Liver (tissue), 8 donors: ENCODE measurements at regions not wholly inside any gene's neighbourhood (a gene's known extent, or its start where the extent isn't known, plus 50 kb on each side); places are given as distances from the start of the nearest gene placed in this dataset.

Source experiments
- DNase-seq: peaks from one replicate; pipeline ENCODE4 v3.0.0-alpha.2; 2017; ENCODE audit warnings: low spot score
- H3K27ac ChIP-seq, 2 donors: one replicate each; pipeline ENCODE4 v1.7.0; 2013; ENCODE audit warnings: inconsistent platforms in 2 of 2, low read length in 2 of 2, control low read depth in 1 of 2, low read depth in 1 of 2, mild to moderate bottlenecking in 1 of 2
- H3K27me3 ChIP-seq, 4 donors: one replicate each; pipeline versions ENCODE4 v1.6.1 to v1.7.0; 2013; ENCODE audit warnings: low read length in 3 of 4, inconsistent platforms in 1 of 4, mild to moderate bottlenecking in 1 of 4, moderate library complexity in 1 of 4; ENCODE audit not compliant: control insufficient read depth in 4 of 4, insufficient read depth in 4 of 4
- H3K36me3 ChIP-seq, 4 donors: one replicate each; pipeline versions ENCODE4 v1.6.1 to v1.7.0; 2013; ENCODE audit warnings: low read length in 3 of 4, mild to moderate bottlenecking in 3 of 4, low read depth in 1 of 4, moderate library complexity in 1 of 4; ENCODE audit not compliant: control insufficient read depth in 4 of 4, insufficient read depth in 3 of 4
- H3K4me1 ChIP-seq, 4 donors: one replicate each; pipeline versions ENCODE4 v1.6.1 to v1.7.0; 2013; ENCODE audit warnings: low read length in 3 of 4, mild to moderate bottlenecking in 3 of 4, moderate library complexity in 1 of 4; ENCODE audit not compliant: control insufficient read depth in 4 of 4, insufficient read depth in 4 of 4
- H3K4me3 ChIP-seq, 3 donors: one replicate each; pipeline versions ENCODE4 v1.6.1 to v1.7.0; 2013; ENCODE audit warnings: low read length in 3 of 3, control low read depth in 1 of 3, low read depth in 1 of 3, mild to moderate bottlenecking in 1 of 3
- H3K9ac ChIP-seq, 2 donors: one replicate each; pipeline ENCODE4 v1.7.0; 2013; ENCODE audit warnings: low read length in 2 of 2, mild to moderate bottlenecking in 2 of 2, moderate library complexity in 2 of 2, control low read depth in 1 of 2, low read depth in 1 of 2
- H3K9me3 ChIP-seq, 4 donors: one replicate each; pipeline versions ENCODE4 v1.6.1 to v1.7.0; 2013; ENCODE audit warnings: low read length in 3 of 4; ENCODE audit not compliant: control insufficient read depth in 4 of 4
- CTCF ChIP-seq: fragments of 150-350 bp; IDR thresholded peaks from 2 replicates; pipeline ENCODE4 v1.5.1; 2017; ENCODE audit warnings: improper control_type of control experiment, low read depth, low read length; ENCODE audit not compliant: missing input control
- EGR1 ChIP-seq, 2 donors: IDR thresholded peaks; 2 replicates each; pipeline ENCODE4 v1.6.1; 2016 to 2018; ENCODE audit warnings: antibody characterized with exemption in 2 of 2, low read depth in 2 of 2
- FOXA1 ChIP-seq: IDR thresholded peaks from 2 replicates; pipeline ENCODE4 v1.6.1; 2016; ENCODE audit warnings: antibody characterized with exemption
- FOXA2 ChIP-seq: IDR thresholded peaks from 2 replicates; pipeline ENCODE4 v1.6.1; 2016; ENCODE audit warnings: antibody characterized with exemption
- GABPA ChIP-seq, 2 donors: IDR thresholded peaks in 1 of 2; conservative IDR thresholded peaks in 1 of 2; 2 replicates each; pipeline ENCODE4 v1.6.1; 2016; ENCODE audit warnings: antibody characterized with exemption in 2 of 2, mild to moderate bottlenecking in 1 of 2, moderate library complexity in 1 of 2
- HNF4A ChIP-seq, 2 donors: conservative IDR thresholded peaks; 2 replicates each; pipeline ENCODE4 v1.6.1; 2016; ENCODE audit warnings: antibody characterized with exemption in 2 of 2, mild to moderate bottlenecking in 2 of 2
- HNF4G ChIP-seq: IDR thresholded peaks from 2 replicates; pipeline ENCODE4 v1.6.1; 2016; ENCODE audit warnings: antibody characterized with exemption
- JUND ChIP-seq, 2 donors: IDR thresholded peaks; 2 replicates each; pipeline ENCODE4 v1.6.1; 2016; ENCODE audit warnings: antibody characterized with exemption in 2 of 2
- MAX ChIP-seq: IDR thresholded peaks from 2 replicates; pipeline ENCODE4 v1.6.1; 2016; ENCODE audit warnings: antibody characterized with exemption
- NR2F2 ChIP-seq: IDR thresholded peaks from 2 replicates; pipeline ENCODE4 v1.6.1; 2016; ENCODE audit warnings: antibody characterized with exemption
- RAD21 ChIP-seq, 2 donors: IDR thresholded peaks; 2 replicates each; pipeline ENCODE4 v1.6.1; 2016; ENCODE audit warnings: antibody characterized with exemption in 2 of 2, mild to moderate bottlenecking in 2 of 2
- RXRA ChIP-seq, 2 donors: IDR thresholded peaks; 2 replicates each; pipeline ENCODE4 v1.6.1; 2017 to 2018; ENCODE audit warnings: antibody characterized with exemption in 2 of 2, mild to moderate bottlenecking in 1 of 2
- SP1 ChIP-seq: IDR thresholded peaks from 2 replicates; pipeline ENCODE4 v1.6.1; 2018; ENCODE audit warnings: antibody characterized with exemption, mild to moderate bottlenecking
- TAF1 ChIP-seq: conservative IDR thresholded peaks from 2 replicates; pipeline ENCODE4 v1.6.1; 2016; ENCODE audit warnings: antibody characterized with exemption, mild to moderate bottlenecking
- YY1 ChIP-seq: IDR thresholded peaks from 2 replicates; pipeline ENCODE4 v1.6.1; 2016; ENCODE audit warnings: antibody characterized with exemption, mild to moderate bottlenecking
- ZBTB33 ChIP-seq: IDR thresholded peaks from 2 replicates; pipeline ENCODE4 v1.6.1; 2016; ENCODE audit warnings: antibody characterized with exemption
- WGBS: extraction: QIAGEN DNeasy Blood & Tissue Kit; methylation state at CpG from one replicate; pipeline ENCODE4 v1.1.7; 2013; 5-methylcytosine and 5-hydroxymethylcytosine counted together
- TF ChIP-seq, protein P1 (sequence below): IDR thresholded peaks from 2 replicates; pipeline ENCODE4 v1.6.1; 2016; ENCODE audit warnings: antibody characterized with exemption, mild to moderate bottlenecking
- TF ChIP-seq, protein P2 (sequence below): IDR thresholded peaks from 2 replicates; pipeline ENCODE4 v1.6.1; 2016; ENCODE audit warnings: antibody characterized with exemption
- donor health status: healthy.
- donor health status: healthy.
- donor health status: healthy.
- donor health status: healthy.
- donor health status: healthy.

DNA sequence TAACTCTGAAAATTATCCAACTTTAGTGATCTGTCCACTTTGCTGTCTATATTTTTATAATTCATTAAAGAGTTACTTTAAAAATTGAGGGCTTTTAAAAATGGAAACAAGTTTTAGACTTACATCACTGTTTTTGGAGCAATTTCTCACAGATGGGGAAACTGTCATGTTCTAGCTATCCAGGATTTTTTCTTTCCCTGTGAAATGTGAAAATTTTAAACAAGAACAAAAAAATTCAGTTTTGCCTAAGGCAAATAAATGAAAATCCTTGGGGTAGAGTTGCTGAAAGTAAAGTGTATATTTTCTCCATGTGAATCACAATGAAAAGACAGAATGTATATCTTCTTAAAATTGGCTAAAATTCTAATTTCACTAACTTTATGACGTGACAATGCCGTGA, 553.7 kb downstream of the MCTP2 start:
- no peak for DNase-seq
- peaks cover 0 to 5% (median 0%) of the 10 kb centered on the region in 4 donors for H3K9me3 ChIP-seq
- no peaks in the 10 kb centered on the region for H3K27me3 ChIP-seq
- no peak overlapping the region for H3K4me3 ChIP-seq
- H3K36me3 ChIP-seq = no peaks in the 10 kb centered on the region
- no peak overlapping the region for H3K9ac ChIP-seq
- no peak for TF ChIP-seq RXRA (IDR thresholded peaks at IDR 0.05)
- TF ChIP-seq HNF4G = no peak
- TF ChIP-seq TAF1 = no peak
- TF ChIP-seq NR2F2 = no peak
- no peak for TF ChIP-seq JUND (IDR thresholded peaks at IDR 0.05)
- TF ChIP-seq ZBTB33 = no peak
- TF ChIP-seq SP1 = no peak
- TF ChIP-seq FOXA2 = no peak
- TF ChIP-seq, protein P1, sequence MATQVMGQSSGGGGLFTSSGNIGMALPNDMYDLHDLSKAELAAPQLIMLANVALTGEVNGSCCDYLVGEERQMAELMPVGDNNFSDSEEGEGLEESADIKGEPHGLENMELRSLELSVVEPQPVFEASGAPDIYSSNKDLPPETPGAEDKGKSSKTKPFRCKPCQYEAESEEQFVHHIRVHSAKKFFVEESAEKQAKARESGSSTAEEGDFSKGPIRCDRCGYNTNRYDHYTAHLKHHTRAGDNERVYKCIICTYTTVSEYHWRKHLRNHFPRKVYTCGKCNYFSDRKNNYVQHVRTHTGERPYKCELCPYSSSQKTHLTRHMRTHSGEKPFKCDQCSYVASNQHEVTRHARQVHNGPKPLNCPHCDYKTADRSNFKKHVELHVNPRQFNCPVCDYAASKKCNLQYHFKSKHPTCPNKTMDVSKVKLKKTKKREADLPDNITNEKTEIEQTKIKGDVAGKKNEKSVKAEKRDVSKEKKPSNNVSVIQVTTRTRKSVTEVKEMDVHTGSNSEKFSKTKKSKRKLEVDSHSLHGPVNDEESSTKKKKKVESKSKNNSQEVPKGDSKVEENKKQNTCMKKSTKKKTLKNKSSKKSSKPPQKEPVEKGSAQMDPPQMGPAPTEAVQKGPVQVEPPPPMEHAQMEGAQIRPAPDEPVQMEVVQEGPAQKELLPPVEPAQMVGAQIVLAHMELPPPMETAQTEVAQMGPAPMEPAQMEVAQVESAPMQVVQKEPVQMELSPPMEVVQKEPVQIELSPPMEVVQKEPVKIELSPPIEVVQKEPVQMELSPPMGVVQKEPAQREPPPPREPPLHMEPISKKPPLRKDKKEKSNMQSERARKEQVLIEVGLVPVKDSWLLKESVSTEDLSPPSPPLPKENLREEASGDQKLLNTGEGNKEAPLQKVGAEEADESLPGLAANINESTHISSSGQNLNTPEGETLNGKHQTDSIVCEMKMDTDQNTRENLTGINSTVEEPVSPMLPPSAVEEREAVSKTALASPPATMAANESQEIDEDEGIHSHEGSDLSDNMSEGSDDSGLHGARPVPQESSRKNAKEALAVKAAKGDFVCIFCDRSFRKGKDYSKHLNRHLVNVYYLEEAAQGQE = no peak
- no peak for TF ChIP-seq FOXA1
- no peak for TF ChIP-seq MAX
- no peak for TF ChIP-seq YY1
- TF ChIP-seq CTCF = no peak
- TF ChIP-seq EGR1 (IDR thresholded peaks at IDR 0.05; ENCODE audit: low read depth in 2 of 2) = no peak
- TF ChIP-seq RAD21 (IDR thresholded peaks at IDR 0.05) = no peak
- TF ChIP-seq HNF4A (conservative IDR thresholded peaks at IDR 0.05) = no peak
- TF ChIP-seq, protein P2, sequence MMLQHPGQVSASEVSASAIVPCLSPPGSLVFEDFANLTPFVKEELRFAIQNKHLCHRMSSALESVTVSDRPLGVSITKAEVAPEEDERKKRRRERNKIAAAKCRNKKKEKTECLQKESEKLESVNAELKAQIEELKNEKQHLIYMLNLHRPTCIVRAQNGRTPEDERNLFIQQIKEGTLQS = no peak
- no peak for TF ChIP-seq GABPA (IDR thresholded peaks at IDR 0.05 in 1 of 2, conservative IDR thresholded peaks at IDR 0.05 in 1 of 2)
- no peaks in the 10 kb centered on the region for H3K4me1 ChIP-seq
- 85% methylated on average over 2 of the region's 2 CpGs for WGBS
- H3K27ac ChIP-seq = no peak overlapping the region
